ENCODE measurements at regions not wholly inside any gene's neighbourhood (a gene's known extent, or its start where the extent isn't known, plus 50 kb on each side); places are given as distances from the start of the nearest gene placed in this dataset.

GRCh38 chr3:127068871-127069270, 86.0 kb downstream of the PLXNA1 start:
- no peaks in the 10 kb centered on the region for H3K4me1 ChIP-seq (ENCODE audit: control insufficient read depth, extremely low read depth, insufficient read depth, low read length)
- H3K4me2 ChIP-seq (ENCODE audit: extremely low read depth, insufficient read depth, low read length): no peak overlapping the region
- no peaks in the 10 kb centered on the region for H4K20me1 ChIP-seq (ENCODE audit: control insufficient read depth, extremely low read depth, insufficient read depth, low read length)
- no peak overlapping the region for H2AFZ ChIP-seq (ENCODE audit: low read length)
- no peak for TF ChIP-seq EZH2 (IDR thresholded peaks at IDR 0.05; ENCODE audit: low read length, missing control alignments)
- no peak for TF ChIP-seq CTCF (conservative IDR thresholded peaks at IDR 0.05 in 1 of 2, IDR thresholded peaks at IDR 0.05 in 1 of 2; ENCODE audit: low read depth in 1 of 2, low read length in 2 of 2)
- no peaks in the 10 kb centered on the region for H3K36me3 ChIP-seq (ENCODE audit: control insufficient read depth, insufficient read depth, low read length)
- no peaks in the 10 kb centered on the region for H3K79me2 ChIP-seq (ENCODE audit: control insufficient read depth, insufficient read depth, low read length)
- no peak overlapping the region for H3K27ac ChIP-seq (ENCODE audit: insufficient read depth, low read length)
- H3K4me3 ChIP-seq (replicated peaks in 1 of 4; ENCODE audit: control extremely low read depth in 1 of 4, insufficient read depth in 1 of 4, low read depth in 3 of 4, low read length in 4 of 4): no peak overlapping the region
- DNase-seq (ENCODE audit: low read depth in 2 of 2): no peak
- no peaks in the 10 kb centered on the region for H3K27me3 ChIP-seq (ENCODE audit: control insufficient read depth, insufficient read depth, low read length)
- H3K9me3 ChIP-seq (ENCODE audit: control insufficient read depth, insufficient read depth, low read depth, low read length): no peaks in the 10 kb centered on the region
- no peak overlapping the region for H3K9ac ChIP-seq (ENCODE audit: insufficient read depth, low read length)

GRCh38 chr3:127069814-127070440, 87.0 kb downstream of the PLXNA1 start:
- H3K27me3 ChIP-seq (ENCODE audit: control insufficient read depth, insufficient read depth, low read length): no peaks in the 10 kb centered on the region
- H3K4me2 ChIP-seq (ENCODE audit: extremely low read depth, insufficient read depth, low read length): no peak overlapping the region
- no peak overlapping the region for H2AFZ ChIP-seq (ENCODE audit: low read length)
- no peaks in the 10 kb centered on the region for H3K9me3 ChIP-seq (ENCODE audit: control insufficient read depth, insufficient read depth, low read depth, low read length)
- no peak overlapping the region for H3K27ac ChIP-seq (ENCODE audit: insufficient read depth, low read length)
- no peaks in the 10 kb centered on the region for H3K79me2 ChIP-seq (ENCODE audit: control insufficient read depth, insufficient read depth, low read length)
- no peak for DNase-seq (ENCODE audit: low read depth in 2 of 2)
- H3K4me3 ChIP-seq (replicated peaks in 1 of 4; ENCODE audit: control extremely low read depth in 1 of 4, insufficient read depth in 1 of 4, low read depth in 3 of 4, low read length in 4 of 4): no peak overlapping the region
- no peak for TF ChIP-seq CTCF (conservative IDR thresholded peaks at IDR 0.05 in 1 of 2, IDR thresholded peaks at IDR 0.05 in 1 of 2; ENCODE audit: low read depth in 1 of 2, low read length in 2 of 2)
- no peak for TF ChIP-seq EZH2 (IDR thresholded peaks at IDR 0.05; ENCODE audit: low read length, missing control alignments)
- no peaks in the 10 kb centered on the region for H4K20me1 ChIP-seq (ENCODE audit: control insufficient read depth, extremely low read depth, insufficient read depth, low read length)
- H3K4me1 ChIP-seq (ENCODE audit: control insufficient read depth, extremely low read depth, insufficient read depth, low read length): no peaks in the 10 kb centered on the region
- no peak overlapping the region for H3K9ac ChIP-seq (ENCODE audit: insufficient read depth, low read length)
- no peaks in the 10 kb centered on the region for H3K36me3 ChIP-seq (ENCODE audit: control insufficient read depth, insufficient read depth, low read length)

- no peaks in the 10 kb centered on the region for H4K20me1 ChIP-seq (ENCODE audit: control insufficient read depth, extremely low read depth, insufficient read depth, low read length)
- no peak for DNase-seq (ENCODE audit: low read depth in 2 of 2)
- H3K79me2 ChIP-seq (ENCODE audit: control insufficient read depth, insufficient read depth, low read length): no peaks in the 10 kb centered on the region
- H3K4me1 ChIP-seq (ENCODE audit: control insufficient read depth, extremely low read depth, insufficient read depth, low read length): no peaks in the 10 kb centered on the region
- TF ChIP-seq CTCF (conservative IDR thresholded peaks at IDR 0.05 in 1 of 2, IDR thresholded peaks at IDR 0.05 in 1 of 2; ENCODE audit: low read depth in 1 of 2, low read length in 2 of 2) (no peak), EZH2 (IDR thresholded peaks at IDR 0.05; ENCODE audit: low read length, missing control alignments) (no peak)
- H3K36me3 ChIP-seq (ENCODE audit: control insufficient read depth, insufficient read depth, low read length): no peaks in the 10 kb centered on the region
- no peaks in the 10 kb centered on the region for H3K27me3 ChIP-seq (ENCODE audit: control insufficient read depth, insufficient read depth, low read length)
- no peak overlapping the region for H3K4me2 ChIP-seq (ENCODE audit: extremely low read depth, insufficient read depth, low read length)
- no peak overlapping the region for H3K27ac ChIP-seq (ENCODE audit: insufficient read depth, low read length)
- H3K4me3 ChIP-seq (replicated peaks in 1 of 4; ENCODE audit: control extremely low read depth in 1 of 4, insufficient read depth in 1 of 4, low read depth in 3 of 4, low read length in 4 of 4): no peak overlapping the region
- no peak overlapping the region for H3K9ac ChIP-seq (ENCODE audit: insufficient read depth, low read length)
- H3K9me3 ChIP-seq (ENCODE audit: control insufficient read depth, insufficient read depth, low read depth, low read length): no peaks in the 10 kb centered on the region
- H2AFZ ChIP-seq (ENCODE audit: low read length): no peak overlapping the region
These were observed 87.9 kb downstream of the PLXNA1 start for GRCh38 chr3:127070776-127071175.

All from fibroblast of lung (primary cell).